Neural cell (in vitro differentiated cells): ENCODE measurements at regions not wholly inside any gene's neighbourhood (a gene's known extent, or its start where the extent isn't known, plus 50 kb on each side); places are given as distances from the start of the nearest gene placed in this dataset.

Experiments used
- H2AFZ ChIP-seq: fragments of 200-600, 300-800 bp; sonication (generic), shearing (Covaris generic); 2 replicates; pipeline ENCODE4 v1.6.0; 2014; ENCODE audit warnings: low read depth, mild to moderate bottlenecking, antibody characterized with exemption, low read length, moderate library complexity
- H3F3A ChIP-seq: fragments of 200-600 bp; shearing (Covaris generic); 2 replicates; pipeline ENCODE4 v1.6.1; 2016; ENCODE audit warnings: mild to moderate bottlenecking, moderate library complexity, mixed read lengths, antibody characterized with exemption, low read length; ENCODE audit not compliant: insufficient read depth, poor library complexity, severe bottlenecking
- H3K27ac ChIP-seq: fragments of 200-600, 300-800 bp; sonication (generic), shearing (Covaris generic); 2 replicates; pipeline ENCODE4 v1.5.1; 2014; ENCODE audit warnings: mild to moderate bottlenecking, low read length, moderate library complexity
- H3K27me3 ChIP-seq: fragments of 300-800, 200-600 bp; sonication (generic), shearing (Covaris generic); 2 replicates; pipeline ENCODE4 v1.6.0; 2014; ENCODE audit warnings: mild to moderate bottlenecking, low read depth, low read length, moderate library complexity; ENCODE audit not compliant: insufficient read depth
- H3K36me3 ChIP-seq: fragments of 300-800, 200-600 bp; sonication (generic), shearing (Covaris generic); 2 replicates; pipeline ENCODE4 v1.5.1; 2014; ENCODE audit warnings: mild to moderate bottlenecking, antibody characterized with exemption, low read length, moderate library complexity; ENCODE audit not compliant: insufficient read depth
- H3K4me2 ChIP-seq: fragments of 300-800, 200-600 bp; sonication (generic), shearing (Covaris generic); 2 replicates; pipeline ENCODE4 v1.6.0; 2014; ENCODE audit warnings: mild to moderate bottlenecking, low read length
- H3K4me3 ChIP-seq: fragments of 300-800, 200-600 bp; sonication (generic), shearing (Covaris generic); 2 replicates; pipeline ENCODE4 v1.5.1; 2014; ENCODE audit warnings: mild to moderate bottlenecking, low read length, moderate library complexity
- H3K79me2 ChIP-seq: fragments of 200-600 bp; shearing (Covaris generic); replicated peaks from 2 replicates; pipeline ENCODE4 v1.6.0; 2014; ENCODE audit warnings: mild to moderate bottlenecking, low read length, moderate library complexity; ENCODE audit not compliant: insufficient read depth
- H3K9ac ChIP-seq: fragments of 300-800, 200-600 bp; sonication (generic), shearing (Covaris generic); 2 replicates; pipeline ENCODE4 v1.6.1; 2016; ENCODE audit warnings: mild to moderate bottlenecking, low read length, mixed read lengths
- H3K9me2 ChIP-seq: fragments of 200-600 bp; shearing (Covaris generic); 2 replicates; pipeline ENCODE4 v1.6.1; 2016; ENCODE audit warnings: mild to moderate bottlenecking, low read length, mixed read lengths; ENCODE audit not compliant: insufficient read depth
- H3K9me3 ChIP-seq: fragments of 200-600, 300-800 bp; sonication (generic), shearing (Covaris generic); 2 replicates; pipeline ENCODE4 v1.6.1; 2016; ENCODE audit warnings: mild to moderate bottlenecking, mixed run types, low read length, moderate library complexity, mixed read lengths
- H4K20me1 ChIP-seq: fragments of 200-600 bp; shearing (Covaris generic); 2 replicates; pipeline ENCODE4 v1.6.1; 2016; ENCODE audit warnings: mild to moderate bottlenecking, mixed run types; ENCODE audit not compliant: insufficient read depth
- EP300 ChIP-seq: fragments of 450-650 bp; conservative IDR thresholded peaks from 2 replicates; pipeline ENCODE4 v1.6.1; 2014; ENCODE audit warnings: antibody characterized with exemption, mild to moderate bottlenecking, moderate library complexity; ENCODE audit not compliant: poor library complexity, severe bottlenecking
- EZH2 ChIP-seq: fragments of 200-600, 300-800 bp; shearing (Covaris generic), sonication (generic); IDR thresholded peaks from 2 replicates; pipeline ENCODE4 v1.6.1; 2014; ENCODE audit warnings: antibody characterized with exemption, low read length, borderline replicate concordance, mild to moderate bottlenecking; ENCODE audit not compliant: insufficient read depth, poor library complexity, severe bottlenecking
- MXI1 ChIP-seq: fragments of 450-650 bp; conservative IDR thresholded peaks from 2 replicates; pipeline ENCODE4 v1.6.1; 2014; ENCODE audit warnings: antibody characterized with exemption, mild to moderate bottlenecking; ENCODE audit not compliant: poor library complexity, severe bottlenecking
- POLR2AphosphoS5 ChIP-seq: IDR thresholded peaks from 2 replicates; pipeline ENCODE4 v1.6.1; 2012
- RAD21 ChIP-seq: fragments of 450-650 bp; conservative IDR thresholded peaks from 2 replicates; pipeline ENCODE4 v1.6.1; 2014; ENCODE audit warnings: antibody characterized with exemption, mild to moderate bottlenecking, moderate library complexity
- SMC3 ChIP-seq: fragments of 450-650 bp; conservative IDR thresholded peaks from 2 replicates; pipeline ENCODE4 v1.6.1; 2014; ENCODE audit warnings: antibody characterized with exemption, mild to moderate bottlenecking, moderate library complexity; ENCODE audit not compliant: poor library complexity
- TAF1 ChIP-seq: IDR thresholded peaks from 2 replicates; pipeline ENCODE4 v1.6.1; 2012; ENCODE audit warnings: low read depth
- TF ChIP-seq, protein P1 (sequence below): IDR thresholded peaks from 2 replicates; pipeline ENCODE4 v1.6.1; 2012; ENCODE audit warnings: borderline replicate concordance
- TF ChIP-seq, protein P2 (sequence below): fragments of 450-650 bp; IDR thresholded peaks from 2 replicates; pipeline ENCODE4 v1.5.1; 2014; ENCODE audit warnings: antibody characterized with exemption, mild to moderate bottlenecking, moderate library complexity; ENCODE audit not compliant: poor library complexity, severe bottlenecking

- no peaks in the 10 kb centered on the region for H3K36me3 ChIP-seq
- TF ChIP-seq, protein P1, sequence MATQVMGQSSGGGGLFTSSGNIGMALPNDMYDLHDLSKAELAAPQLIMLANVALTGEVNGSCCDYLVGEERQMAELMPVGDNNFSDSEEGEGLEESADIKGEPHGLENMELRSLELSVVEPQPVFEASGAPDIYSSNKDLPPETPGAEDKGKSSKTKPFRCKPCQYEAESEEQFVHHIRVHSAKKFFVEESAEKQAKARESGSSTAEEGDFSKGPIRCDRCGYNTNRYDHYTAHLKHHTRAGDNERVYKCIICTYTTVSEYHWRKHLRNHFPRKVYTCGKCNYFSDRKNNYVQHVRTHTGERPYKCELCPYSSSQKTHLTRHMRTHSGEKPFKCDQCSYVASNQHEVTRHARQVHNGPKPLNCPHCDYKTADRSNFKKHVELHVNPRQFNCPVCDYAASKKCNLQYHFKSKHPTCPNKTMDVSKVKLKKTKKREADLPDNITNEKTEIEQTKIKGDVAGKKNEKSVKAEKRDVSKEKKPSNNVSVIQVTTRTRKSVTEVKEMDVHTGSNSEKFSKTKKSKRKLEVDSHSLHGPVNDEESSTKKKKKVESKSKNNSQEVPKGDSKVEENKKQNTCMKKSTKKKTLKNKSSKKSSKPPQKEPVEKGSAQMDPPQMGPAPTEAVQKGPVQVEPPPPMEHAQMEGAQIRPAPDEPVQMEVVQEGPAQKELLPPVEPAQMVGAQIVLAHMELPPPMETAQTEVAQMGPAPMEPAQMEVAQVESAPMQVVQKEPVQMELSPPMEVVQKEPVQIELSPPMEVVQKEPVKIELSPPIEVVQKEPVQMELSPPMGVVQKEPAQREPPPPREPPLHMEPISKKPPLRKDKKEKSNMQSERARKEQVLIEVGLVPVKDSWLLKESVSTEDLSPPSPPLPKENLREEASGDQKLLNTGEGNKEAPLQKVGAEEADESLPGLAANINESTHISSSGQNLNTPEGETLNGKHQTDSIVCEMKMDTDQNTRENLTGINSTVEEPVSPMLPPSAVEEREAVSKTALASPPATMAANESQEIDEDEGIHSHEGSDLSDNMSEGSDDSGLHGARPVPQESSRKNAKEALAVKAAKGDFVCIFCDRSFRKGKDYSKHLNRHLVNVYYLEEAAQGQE = no peak
- no peak for TF ChIP-seq MXI1
- no peak for TF ChIP-seq POLR2AphosphoS5
- TF ChIP-seq EZH2 = no peak
- TF ChIP-seq TAF1 = no peak
- TF ChIP-seq SMC3 = no peak
- TF ChIP-seq, protein P2, sequence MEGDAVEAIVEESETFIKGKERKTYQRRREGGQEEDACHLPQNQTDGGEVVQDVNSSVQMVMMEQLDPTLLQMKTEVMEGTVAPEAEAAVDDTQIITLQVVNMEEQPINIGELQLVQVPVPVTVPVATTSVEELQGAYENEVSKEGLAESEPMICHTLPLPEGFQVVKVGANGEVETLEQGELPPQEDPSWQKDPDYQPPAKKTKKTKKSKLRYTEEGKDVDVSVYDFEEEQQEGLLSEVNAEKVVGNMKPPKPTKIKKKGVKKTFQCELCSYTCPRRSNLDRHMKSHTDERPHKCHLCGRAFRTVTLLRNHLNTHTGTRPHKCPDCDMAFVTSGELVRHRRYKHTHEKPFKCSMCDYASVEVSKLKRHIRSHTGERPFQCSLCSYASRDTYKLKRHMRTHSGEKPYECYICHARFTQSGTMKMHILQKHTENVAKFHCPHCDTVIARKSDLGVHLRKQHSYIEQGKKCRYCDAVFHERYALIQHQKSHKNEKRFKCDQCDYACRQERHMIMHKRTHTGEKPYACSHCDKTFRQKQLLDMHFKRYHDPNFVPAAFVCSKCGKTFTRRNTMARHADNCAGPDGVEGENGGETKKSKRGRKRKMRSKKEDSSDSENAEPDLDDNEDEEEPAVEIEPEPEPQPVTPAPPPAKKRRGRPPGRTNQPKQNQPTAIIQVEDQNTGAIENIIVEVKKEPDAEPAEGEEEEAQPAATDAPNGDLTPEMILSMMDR = no peak
- no peak for TF ChIP-seq RAD21
- TF ChIP-seq EP300 = no peak
- H3K9me2 ChIP-seq = no peaks in the 10 kb centered on the region
- H3K4me2 ChIP-seq = no peak overlapping the region
- no peak overlapping the region for H2AFZ ChIP-seq
- no peaks in the 10 kb centered on the region for H3K27me3 ChIP-seq
- H3K9me3 ChIP-seq = no peaks in the 10 kb centered on the region
- no peaks in the 10 kb centered on the region for H3F3A ChIP-seq
- no peak overlapping the region for H3K27ac ChIP-seq
- H3K9ac ChIP-seq = no peak overlapping the region
- H3K79me2 ChIP-seq = no peaks in the 10 kb centered on the region
- H4K20me1 ChIP-seq = no peaks in the 10 kb centered on the region
- no peak overlapping the region for H3K4me3 ChIP-seq
Observed at GRCh38 chr1:94602802-94603625, 61.5 kb upstream of the F3 start.

GRCh38 chr1:94602316-94602715 is 60.8 kb upstream of the F3 start:
- no peak overlapping the region for H3K4me3 ChIP-seq
- TF ChIP-seq, protein P2 = no peak
- TF ChIP-seq EZH2 (no peak), EP300 (no peak)
- TF ChIP-seq, protein P1 = no peak
- H3K36me3 ChIP-seq = no peaks in the 10 kb centered on the region
- H3K79me2 ChIP-seq = no peaks in the 10 kb centered on the region
- no peak overlapping the region for H3K9ac ChIP-seq
- no peaks in the 10 kb centered on the region for H3K9me2 ChIP-seq
- no peaks in the 10 kb centered on the region for H3K9me3 ChIP-seq
- H4K20me1 ChIP-seq = no peaks in the 10 kb centered on the region
- no peak overlapping the region for H2AFZ ChIP-seq
- H3K4me2 ChIP-seq = no peak overlapping the region
- H3K27me3 ChIP-seq = no peaks in the 10 kb centered on the region
- H3F3A ChIP-seq = no peaks in the 10 kb centered on the region
- no peak overlapping the region for H3K27ac ChIP-seq
